HG03558 (cell line): ENCODE measurements at regions not wholly inside any gene's neighbourhood (a gene's known extent, or its start where the extent isn't known, plus 50 kb on each side); places are given as distances from the start of the nearest gene placed in this dataset.

Experiments
- ATAC-seq: cut with Tn5 transposase; IDR thresholded peaks from one replicate; pipeline ENCODE4 v1.9.1; 2021; ENCODE audit warnings: moderate number of reproducible peaks; ENCODE audit not compliant: unreplicated experiment; ENCODE audit errors: extremely low read depth

GRCh38 chr4:137106287-137106686, 426.0 kb downstream of the PCDH18 start:
- no peak for ATAC-seq

- ATAC-seq: no peak
These were observed 441.3 kb downstream of the PCDH18 start for GRCh38 chr4:137090951-137091350.

- no peak for ATAC-seq
These were observed 448.6 kb downstream of the PCDH18 start for GRCh38 chr4:137083571-137084135.

GRCh38 chr4:137082061-137082460, 450.2 kb downstream of the PCDH18 start:
- ATAC-seq: no peak

- no peak for ATAC-seq
These were observed 455.4 kb downstream of the PCDH18 start for GRCh38 chr4:137076908-137077307.

GRCh38 chr4:137075586-137075985, 456.7 kb downstream of the PCDH18 start:
- ATAC-seq: no peak

GRCh38 chr4:137070614-137071013, 461.7 kb downstream of the PCDH18 start:
- ATAC-seq: no peak

GRCh38 chr4:137069473-137069872, 462.8 kb downstream of the PCDH18 start:
- no peak for ATAC-seq

GRCh38 chr4:137067735-137068134, 464.6 kb downstream of the PCDH18 start:
- no peak for ATAC-seq

GRCh38 chr4:137065311-137065710, 467.0 kb downstream of the PCDH18 start:
- ATAC-seq: no peak

GRCh38 chr4:137063961-137064360, 468.3 kb downstream of the PCDH18 start:
- ATAC-seq: no peak

- no peak for ATAC-seq
These were observed 489.1 kb downstream of the PCDH18 start for GRCh38 chr4:137043184-137043583.

GRCh38 chr4:137039370-137039769, 492.9 kb downstream of the PCDH18 start:
- ATAC-seq: no peak

GRCh38 chr4:137032222-137032621, 500.1 kb downstream of the PCDH18 start:
- no peak for ATAC-seq

GRCh38 chr4:137029026-137029425, 503.3 kb downstream of the PCDH18 start:
- ATAC-seq: no peak

GRCh38 chr4:137025484-137026059, 506.7 kb downstream of the PCDH18 start:
- no peak for ATAC-seq

- no peak for ATAC-seq
These were observed 516.6 kb downstream of the PCDH18 start for GRCh38 chr4:137015426-137016409.

GRCh38 chr4:137000432-137000831, 531.9 kb downstream of the PCDH18 start:
- ATAC-seq: no peak

GRCh38 chr4:136992032-136992431, 540.3 kb downstream of the PCDH18 start:
- no peak for ATAC-seq

GRCh38 chr4:136985683-136986082, 546.6 kb downstream of the PCDH18 start:
- ATAC-seq: no peak

GRCh38 chr4:136967069-136967468, 565.2 kb downstream of the PCDH18 start:
- ATAC-seq: no peak
